ENCODE measurements at regions not wholly inside any gene's neighbourhood (a gene's known extent, or its start where the extent isn't known, plus 50 kb on each side); places are given as distances from the start of the nearest gene placed in this dataset.

DNA sequence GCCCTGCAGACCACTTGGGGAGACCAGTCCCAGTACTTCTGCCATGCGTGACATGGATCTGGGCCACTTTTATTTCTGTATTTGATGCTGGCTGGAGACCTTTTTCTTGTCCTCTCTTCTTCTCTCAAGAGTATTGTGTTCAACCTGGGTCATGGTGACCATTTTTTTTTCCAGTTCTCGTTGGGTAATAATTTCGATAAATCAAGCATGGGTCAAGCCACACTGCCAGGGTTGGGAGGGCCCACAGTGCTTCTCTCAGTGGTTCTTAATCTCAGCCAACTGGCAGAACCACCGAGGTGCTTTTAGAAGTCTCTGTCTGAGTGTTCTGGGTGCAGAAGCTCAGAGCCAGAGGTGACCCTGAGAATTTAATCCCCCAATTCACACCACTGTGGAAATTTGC is 269.9 kb downstream of the SEC23IP start:
- 79 to 81% methylated on average over 4 of the region's 4 CpGs for WGBS, 2 donors
- peaks cover 1% of the 10 kb centered on the region for H3K9me3 ChIP-seq (ENCODE audit: control insufficient read depth, low read length)
- DNase-seq (no peak), ATAC-seq (ENCODE audit: low FRiP score) (no peak)
- H3K4me1 ChIP-seq (ENCODE audit: control insufficient read depth in 1 of 2, insufficient read depth in 2 of 2, low read length in 2 of 2) = no peaks in the 10 kb centered on the region
- no peak overlapping the region for H3K4me3 ChIP-seq (ENCODE audit: low read length in 2 of 2)
- H3K27ac ChIP-seq (ENCODE audit: low read depth in 1 of 2, low read length in 2 of 2) = no peak overlapping the region
- no peaks in the 10 kb centered on the region for H3K36me3 ChIP-seq (ENCODE audit: control insufficient read depth in 1 of 2, insufficient read depth in 2 of 2, low read length in 1 of 2)
- intact Hi-C loops (cut with DNase I) = no loop called here
- no peaks in the 10 kb centered on the region for H3K27me3 ChIP-seq (ENCODE audit: control insufficient read depth in 1 of 2, insufficient read depth in 2 of 2, low read length in 1 of 2)

DNA sequence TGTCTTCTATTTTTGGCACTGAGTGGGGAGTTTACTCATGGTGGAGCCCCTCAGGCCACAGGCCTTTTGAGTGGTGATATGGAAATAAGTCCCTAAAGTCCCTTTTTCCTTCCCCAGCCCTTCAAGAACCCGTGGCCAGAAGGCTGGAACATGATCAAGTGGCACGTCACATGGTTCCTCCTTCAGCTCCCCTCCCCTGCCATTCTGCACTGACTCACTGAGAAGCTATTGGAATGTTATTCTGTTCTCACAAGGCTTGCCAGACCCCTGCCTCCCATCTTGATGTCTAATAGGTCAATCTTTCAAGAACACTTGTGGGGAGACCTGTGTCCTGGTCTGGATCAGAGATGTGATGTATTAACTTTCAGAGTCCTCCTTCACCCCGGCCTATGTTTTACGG is 279.8 kb downstream of the SEC23IP start:
- Histone ChIP-seq H3K4me1 (ENCODE audit: control insufficient read depth in 1 of 2, insufficient read depth in 2 of 2, low read length in 2 of 2) (no peaks in the 10 kb centered on the region), H3K4me3 (ENCODE audit: low read length in 2 of 2) (no peak overlapping the region), H3K9me3 (ENCODE audit: control insufficient read depth, low read length) (no peaks in the 10 kb centered on the region), H3K27me3 (ENCODE audit: control insufficient read depth in 1 of 2, insufficient read depth in 2 of 2, low read length in 1 of 2) (no peaks in the 10 kb centered on the region), H3K27ac (ENCODE audit: low read depth in 1 of 2, low read length in 2 of 2) (no peak overlapping the region), H3K36me3 (ENCODE audit: control insufficient read depth in 1 of 2, insufficient read depth in 2 of 2, low read length in 1 of 2) (no peaks in the 10 kb centered on the region)
- intact Hi-C loops (cut with DNase I) = no loop called here
- 35 to 37% methylated on average over 4 of the region's 4 CpGs for WGBS, 2 donors
- no peak for ATAC-seq (ENCODE audit: low FRiP score)
- no peak for DNase-seq

DNA sequence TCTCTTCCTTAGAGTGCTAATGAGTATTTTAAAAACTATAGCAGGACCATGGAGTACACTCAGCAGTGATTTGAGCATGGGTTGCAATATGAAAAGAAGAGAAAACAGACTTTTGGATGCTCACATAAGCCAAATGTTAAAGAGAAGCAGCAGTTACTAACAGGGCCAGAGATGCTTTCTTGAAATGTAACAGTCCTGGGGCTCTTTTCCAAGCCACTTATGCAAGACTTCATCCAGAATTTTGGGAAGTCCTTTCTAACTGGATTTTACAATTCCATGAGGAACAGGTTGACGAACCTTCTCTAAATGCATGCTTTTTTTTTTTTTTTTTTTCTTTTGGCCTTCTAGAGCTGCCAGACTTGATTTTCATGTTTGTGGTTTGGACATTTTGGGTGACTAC is 282.0 kb downstream of the SEC23IP start:
- no peak for DNase-seq
- no peak overlapping the region for H3K4me3 ChIP-seq (ENCODE audit: low read length in 2 of 2)
- H3K27ac ChIP-seq (ENCODE audit: low read depth in 1 of 2, low read length in 2 of 2) = no peak overlapping the region
- intact Hi-C loops (cut with DNase I) = no loop called here
- no peak for ATAC-seq (ENCODE audit: low FRiP score)
- WGBS, 2 donors = 61 to 81% methylated on average over 1 of the region's 1 CpG
- H3K27me3 ChIP-seq (ENCODE audit: control insufficient read depth in 1 of 2, insufficient read depth in 2 of 2, low read length in 1 of 2) = no peaks in the 10 kb centered on the region
- H3K9me3 ChIP-seq (ENCODE audit: control insufficient read depth, low read length) = peaks cover 2% of the 10 kb centered on the region
- H3K4me1 ChIP-seq (ENCODE audit: control insufficient read depth in 1 of 2, insufficient read depth in 2 of 2, low read length in 2 of 2) = no peaks in the 10 kb centered on the region
- no peaks in the 10 kb centered on the region for H3K36me3 ChIP-seq (ENCODE audit: control insufficient read depth in 1 of 2, insufficient read depth in 2 of 2, low read length in 1 of 2)

DNA sequence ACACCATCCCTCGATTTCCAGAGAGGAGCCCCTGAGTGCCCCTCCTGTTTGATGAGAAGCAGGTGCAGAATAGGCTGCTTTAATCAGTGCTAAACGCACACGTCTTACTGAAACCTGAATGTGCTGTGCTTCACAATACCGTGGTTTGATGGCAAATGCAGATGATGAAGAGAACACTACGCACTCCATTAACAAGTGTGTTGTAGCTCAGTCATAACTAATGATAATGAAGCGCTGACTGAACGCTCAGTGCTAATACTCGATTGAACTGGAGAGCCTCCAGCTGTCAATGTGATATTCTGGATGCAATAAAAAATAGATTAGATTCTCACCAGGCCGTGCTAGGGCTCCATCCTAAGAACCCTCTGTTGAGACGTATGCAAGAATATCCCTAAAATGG is 279.7 kb upstream of the PLPP4 start:
- no peak for ATAC-seq (ENCODE audit: low FRiP score)
- DNase-seq = no peak
- peaks cover 2% of the 10 kb centered on the region for H3K9me3 ChIP-seq (ENCODE audit: control insufficient read depth, low read length)
- intact Hi-C loops (cut with DNase I) = no loop called here
- H3K4me1 ChIP-seq (ENCODE audit: control insufficient read depth in 1 of 2, insufficient read depth in 2 of 2, low read length in 2 of 2) = no peaks in the 10 kb centered on the region
- no peak overlapping the region for H3K27ac ChIP-seq (ENCODE audit: low read depth in 1 of 2, low read length in 2 of 2)
- H3K36me3 ChIP-seq (ENCODE audit: control insufficient read depth in 1 of 2, insufficient read depth in 2 of 2, low read length in 1 of 2) = no peaks in the 10 kb centered on the region
- H3K4me3 ChIP-seq (ENCODE audit: low read length in 2 of 2) = no peak overlapping the region
- WGBS, 2 donors = 81 to 83% methylated on average over 10 of the region's 10 CpGs
- no peaks in the 10 kb centered on the region for H3K27me3 ChIP-seq (ENCODE audit: control insufficient read depth in 1 of 2, insufficient read depth in 2 of 2, low read length in 1 of 2)

DNA sequence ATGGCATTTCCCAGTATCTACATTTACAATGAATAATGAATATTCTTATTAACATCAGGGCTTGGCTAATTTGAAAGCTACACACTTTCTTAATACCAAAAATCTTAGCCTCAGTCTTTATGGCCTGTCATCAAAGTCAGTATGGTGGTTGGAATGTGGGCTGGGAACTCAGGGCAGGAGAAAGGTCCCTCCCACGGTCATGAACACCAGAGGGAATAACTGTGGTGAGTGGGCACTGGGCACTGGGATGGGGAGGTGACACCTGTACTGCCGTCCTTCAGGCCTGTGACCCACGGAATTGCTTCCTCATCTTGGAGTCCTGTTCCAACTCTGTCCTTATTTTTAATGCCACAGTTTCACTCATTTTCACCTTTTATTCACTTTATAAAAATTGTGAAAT is 276.9 kb upstream of the PLPP4 start:
- Histone ChIP-seq H3K36me3 (ENCODE audit: control insufficient read depth in 1 of 2, insufficient read depth in 2 of 2, low read length in 1 of 2) (no peaks in the 10 kb centered on the region), H3K9me3 (ENCODE audit: control insufficient read depth, low read length) (peaks cover 2% of the 10 kb centered on the region), H3K27ac (ENCODE audit: low read depth in 1 of 2, low read length in 2 of 2) (no peak overlapping the region), H3K4me1 (ENCODE audit: control insufficient read depth in 1 of 2, insufficient read depth in 2 of 2, low read length in 2 of 2) (no peaks in the 10 kb centered on the region), H3K27me3 (ENCODE audit: control insufficient read depth in 1 of 2, insufficient read depth in 2 of 2, low read length in 1 of 2) (no peaks in the 10 kb centered on the region), H3K4me3 (ENCODE audit: low read length in 2 of 2) (no peak overlapping the region)
- no peak for DNase-seq
- 65% methylated on average over 3 of the region's 3 CpGs for WGBS, 2 donors
- no peak for ATAC-seq (ENCODE audit: low FRiP score)
- intact Hi-C loops (cut with DNase I) = no loop called here

DNA sequence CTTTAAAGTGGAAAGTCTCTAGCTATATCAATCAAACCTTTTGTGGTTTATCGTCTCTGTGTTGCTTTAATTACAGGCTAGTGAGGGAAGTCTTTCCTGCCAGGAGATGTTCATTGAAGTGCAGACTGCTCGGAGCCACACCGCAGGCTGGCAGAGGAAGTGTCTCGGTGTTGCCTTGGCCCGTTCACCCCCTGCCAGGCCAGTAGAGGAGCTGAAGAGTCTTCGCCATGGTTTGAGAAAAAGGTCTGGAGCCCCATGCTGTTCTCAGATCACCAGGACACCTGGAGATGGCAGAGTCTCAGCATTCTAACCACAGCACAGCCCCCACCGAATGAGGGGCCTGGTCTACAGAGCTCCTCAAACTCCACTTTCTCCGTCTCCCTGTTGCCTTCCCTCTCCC is 275.9 kb upstream of the PLPP4 start:
- no peaks in the 10 kb centered on the region for H3K27me3 ChIP-seq (ENCODE audit: control insufficient read depth in 1 of 2, insufficient read depth in 2 of 2, low read length in 1 of 2)
- no peaks in the 10 kb centered on the region for H3K4me1 ChIP-seq (ENCODE audit: control insufficient read depth in 1 of 2, insufficient read depth in 2 of 2, low read length in 2 of 2)
- no peak overlapping the region for H3K27ac ChIP-seq (ENCODE audit: low read depth in 1 of 2, low read length in 2 of 2)
- H3K9me3 ChIP-seq (ENCODE audit: control insufficient read depth, low read length) = peaks cover 2% of the 10 kb centered on the region
- H3K36me3 ChIP-seq (ENCODE audit: control insufficient read depth in 1 of 2, insufficient read depth in 2 of 2, low read length in 1 of 2) = no peaks in the 10 kb centered on the region
- DNase-seq (no peak), ATAC-seq (ENCODE audit: low FRiP score) (no peak)
- intact Hi-C loops (cut with DNase I) = no loop called here
- 54 to 57% methylated on average over 8 of the region's 8 CpGs for WGBS, 2 donors
- H3K4me3 ChIP-seq (ENCODE audit: low read length in 2 of 2) = no peak overlapping the region

DNA sequence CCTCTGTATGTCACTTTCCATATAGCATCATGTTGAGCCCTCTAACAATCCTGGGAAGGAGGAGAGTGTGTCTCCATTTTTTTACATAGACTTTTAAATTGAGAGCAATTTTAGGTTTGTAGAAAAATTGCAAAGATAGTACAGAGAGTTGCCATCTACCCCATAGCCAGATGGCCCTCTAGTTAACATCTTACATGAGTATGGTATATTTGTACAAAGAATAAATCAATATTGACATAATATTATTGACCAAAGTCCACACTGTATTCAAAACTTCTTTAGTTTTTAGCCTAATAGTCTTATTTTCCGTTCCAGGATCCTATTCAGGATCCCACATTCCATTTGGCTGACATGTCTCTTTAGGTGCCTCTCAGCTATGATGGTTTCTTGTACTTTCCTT is 274.6 kb upstream of the PLPP4 start:
- Histone ChIP-seq H3K4me3 (ENCODE audit: low read length in 2 of 2) (no peak overlapping the region), H3K27ac (ENCODE audit: low read depth in 1 of 2, low read length in 2 of 2) (no peak overlapping the region), H3K4me1 (ENCODE audit: control insufficient read depth in 1 of 2, insufficient read depth in 2 of 2, low read length in 2 of 2) (no peaks in the 10 kb centered on the region), H3K36me3 (ENCODE audit: control insufficient read depth in 1 of 2, insufficient read depth in 2 of 2, low read length in 1 of 2) (no peaks in the 10 kb centered on the region), H3K9me3 (ENCODE audit: control insufficient read depth, low read length) (peaks cover 2% of the 10 kb centered on the region), H3K27me3 (ENCODE audit: control insufficient read depth in 1 of 2, insufficient read depth in 2 of 2, low read length in 1 of 2) (no peaks in the 10 kb centered on the region)
- DNase-seq (no peak), ATAC-seq (ENCODE audit: low FRiP score) (no peak)
- intact Hi-C loops (cut with DNase I) = no loop called here
- 29 to 72% methylated on average over 1 of the region's 1 CpG for WGBS, 2 donors

DNA sequence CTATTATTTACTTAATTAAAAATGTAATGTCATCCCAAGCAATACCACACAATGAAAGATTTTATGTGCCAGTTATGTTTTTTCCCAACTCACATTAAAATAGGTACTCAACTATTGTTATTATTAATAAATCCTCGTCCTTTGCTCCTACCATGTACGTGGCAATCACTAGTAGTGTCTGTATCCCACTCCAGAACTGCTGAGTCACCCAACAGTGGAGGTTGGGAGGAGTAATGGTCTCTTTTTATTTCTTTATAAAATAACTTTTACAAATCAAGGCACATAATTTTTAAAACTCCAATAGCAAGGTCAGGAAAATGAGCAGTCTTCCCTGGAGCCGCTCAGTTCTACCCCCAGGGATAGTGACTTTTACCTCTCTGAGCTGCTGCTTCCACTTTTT is 273.5 kb upstream of the PLPP4 start:
- H3K27ac ChIP-seq (ENCODE audit: low read depth in 1 of 2, low read length in 2 of 2) = no peak overlapping the region
- ATAC-seq (ENCODE audit: low FRiP score) = no peak
- H3K27me3 ChIP-seq (ENCODE audit: control insufficient read depth in 1 of 2, insufficient read depth in 2 of 2, low read length in 1 of 2) = no peaks in the 10 kb centered on the region
- no peaks in the 10 kb centered on the region for H3K4me1 ChIP-seq (ENCODE audit: control insufficient read depth in 1 of 2, insufficient read depth in 2 of 2, low read length in 2 of 2)
- DNase-seq = no peak
- no peaks in the 10 kb centered on the region for H3K36me3 ChIP-seq (ENCODE audit: control insufficient read depth in 1 of 2, insufficient read depth in 2 of 2, low read length in 1 of 2)
- 62 to 67% methylated on average over 3 of the region's 3 CpGs for WGBS, 2 donors
- no peak overlapping the region for H3K4me3 ChIP-seq (ENCODE audit: low read length in 2 of 2)
- intact Hi-C loops (cut with DNase I) = no loop called here
- peaks cover 1% of the 10 kb centered on the region for H3K9me3 ChIP-seq (ENCODE audit: control insufficient read depth, low read length)

DNA sequence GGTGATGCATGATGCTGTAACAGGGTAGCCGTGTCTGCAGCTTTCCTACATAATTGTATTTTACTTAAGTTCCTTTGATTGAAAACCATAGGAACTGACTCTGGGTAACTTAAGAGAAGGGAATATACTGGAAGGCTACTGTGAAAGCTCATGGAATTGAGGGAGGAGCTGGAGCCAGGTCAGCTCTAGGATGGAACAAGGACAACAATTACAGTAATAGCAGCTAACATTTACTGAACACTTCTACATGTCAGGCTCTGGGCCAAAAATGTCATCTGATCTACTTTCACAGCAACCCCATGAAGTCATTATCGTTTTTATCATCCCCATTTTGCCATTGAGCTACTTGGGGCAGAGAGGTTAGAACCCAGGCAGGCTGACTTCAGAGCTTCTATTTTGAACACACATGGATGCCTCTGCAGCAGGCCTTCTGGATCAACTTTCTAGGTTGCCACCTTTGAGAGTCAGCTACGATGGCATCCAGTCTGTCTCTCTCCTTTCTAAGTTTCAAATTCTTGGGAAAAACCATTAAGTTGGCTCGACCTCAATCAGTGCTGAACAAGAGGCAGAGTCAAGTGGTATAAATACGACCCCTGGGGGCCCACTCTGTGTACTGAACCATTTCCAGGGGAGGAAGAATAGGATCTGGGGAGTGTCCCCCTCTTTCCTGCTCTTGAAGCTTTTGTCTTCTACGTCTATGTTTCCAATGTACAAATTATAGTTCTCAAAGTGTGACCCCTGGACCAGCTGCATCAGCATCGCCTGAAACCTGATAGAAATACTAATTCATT is 272.3 kb upstream of the PLPP4 start:
- 58 to 60% methylated on average over 7 of the region's 7 CpGs for WGBS, 2 donors
- DNase-seq = no peak
- ATAC-seq (ENCODE audit: low FRiP score) = no peak
- no peaks in the 10 kb centered on the region for H3K4me1 ChIP-seq (ENCODE audit: control insufficient read depth in 1 of 2, insufficient read depth in 2 of 2, low read length in 2 of 2)
- H3K27ac ChIP-seq (ENCODE audit: low read depth in 1 of 2, low read length in 2 of 2) = no peak overlapping the region
- H3K27me3 ChIP-seq (ENCODE audit: control insufficient read depth in 1 of 2, insufficient read depth in 2 of 2, low read length in 1 of 2) = no peaks in the 10 kb centered on the region
- intact Hi-C loops (cut with DNase I) = no loop called here
- no peaks in the 10 kb centered on the region for H3K36me3 ChIP-seq (ENCODE audit: control insufficient read depth in 1 of 2, insufficient read depth in 2 of 2, low read length in 1 of 2)
- no peaks in the 10 kb centered on the region for H3K9me3 ChIP-seq (ENCODE audit: control insufficient read depth, low read length)
- no peak overlapping the region for H3K4me3 ChIP-seq (ENCODE audit: low read length in 2 of 2)

Measured in aorta (tissue), 5 donors.